ENCODE measurements at regions not wholly inside any gene's neighbourhood (a gene's known extent, or its start where the extent isn't known, plus 50 kb on each side); places are given as distances from the start of the nearest gene placed in this dataset.

DNA sequence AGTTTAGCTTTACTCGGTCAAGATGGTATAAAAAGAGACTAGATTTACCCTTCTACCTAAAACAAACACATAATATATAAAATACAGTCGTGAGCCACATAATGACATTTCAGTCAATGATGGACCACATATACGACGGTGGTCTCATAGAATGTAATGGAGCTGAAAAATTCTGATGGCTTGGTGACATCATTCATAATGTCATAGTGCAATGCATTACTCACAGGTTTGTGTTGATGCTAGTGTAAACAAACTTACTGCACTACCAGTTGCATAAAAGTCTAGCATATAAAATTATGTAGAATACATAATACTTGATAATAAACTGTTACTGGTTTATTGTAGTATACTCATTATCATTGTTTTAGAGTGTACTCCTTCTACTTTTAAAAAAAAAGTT is 115.9 kb upstream of the GDNF start:
- intact Hi-C loops (cut with micrococcal nuclease) = no loop called here
- Histone ChIP-seq H3K27me3 (ENCODE audit: control insufficient read depth in 2 of 2, insufficient read depth in 2 of 2, low read length in 2 of 2) (no peaks in the 10 kb centered on the region), H3K27ac (ENCODE audit: low read depth in 1 of 2, low read length in 2 of 2) (no peak overlapping the region), H3K4me3 (replicated peaks in 1 of 3; ENCODE audit: low read depth in 2 of 3, low read length in 3 of 3) (no peak overlapping the region), H3K79me2 (ENCODE audit: insufficient read depth, low read length) (no peaks in the 10 kb centered on the region), H3K9ac (ENCODE audit: insufficient read depth, low read length, poor library complexity, severe bottlenecking) (no peak overlapping the region), H4K20me1 (ENCODE audit: insufficient read depth, low read length) (no peaks in the 10 kb centered on the region), H3K36me3 (replicated peaks in 1 of 2; ENCODE audit: control insufficient read depth in 1 of 2, insufficient read depth in 2 of 2, low read length in 2 of 2) (no peaks in the 10 kb centered on the region), H3K4me1 (ENCODE audit: control insufficient read depth in 1 of 2, insufficient read depth in 2 of 2, low read length in 2 of 2) (no peaks in the 10 kb centered on the region), H3K9me3 (replicated peaks in 1 of 2; ENCODE audit: control insufficient read depth in 1 of 2, insufficient read depth in 1 of 2, low read length in 2 of 2) (peaks cover 20 to 25% of the 10 kb centered on the region in 2 donors), H2AFZ (ENCODE audit: insufficient read depth, low read depth, low read length, poor library complexity, severe bottlenecking) (no peak overlapping the region), H3K4me2 (replicated peaks; ENCODE audit: extremely low read depth, low read length, poor library complexity, severe bottlenecking) (no peak overlapping the region)
- peaks cover 9 to 25% (median 15%) of the 10 kb centered on the region in 7 donors for H3K9me3 Mint-ChIP-seq
- H3K4me1 Mint-ChIP-seq = no peaks in the 10 kb centered on the region
- DNase-seq = no peak
- TF ChIP-seq CTCF (IDR thresholded peaks at IDR 0.05) = no peak
- H3K27ac Mint-ChIP-seq = no peak overlapping the region
- H3K27me3 Mint-ChIP-seq (ENCODE audit: low read depth in 3 of 3) = no peaks in the 10 kb centered on the region
- no peak overlapping the region for H3K4me3 Mint-ChIP-seq
- no peaks in the 10 kb centered on the region for H3K36me3 Mint-ChIP-seq
- WGBS (ENCODE audit: insufficient coverage) = no CpG with 5 or more reads among the region's 4 CpGs

DNA sequence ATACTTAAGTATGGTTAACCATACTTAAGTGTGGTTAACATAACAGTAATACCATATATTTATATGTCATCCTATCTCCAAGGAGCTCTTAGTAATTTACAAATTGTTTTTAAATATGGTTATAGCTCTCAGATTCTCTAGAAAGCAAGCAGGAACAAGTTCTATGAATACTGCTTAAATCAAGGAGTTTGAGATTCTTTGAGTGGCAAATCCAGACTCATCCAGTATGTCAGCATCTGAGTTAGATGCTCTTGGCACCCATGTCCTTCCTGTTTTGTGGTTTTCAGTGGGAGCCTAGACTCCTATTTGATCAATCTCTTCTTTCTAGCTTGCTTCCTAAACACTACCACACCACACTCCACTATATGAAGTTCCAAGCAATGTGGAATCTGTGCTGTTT is 114.7 kb upstream of the GDNF start:
- Mint-ChIP-seq H3K27ac (no peak overlapping the region), H3K4me3 (no peak overlapping the region), H3K36me3 (no peaks in the 10 kb centered on the region), H3K27me3 (ENCODE audit: low read depth in 3 of 3) (no peaks in the 10 kb centered on the region), H3K4me1 (no peaks in the 10 kb centered on the region), H3K9me3 (peaks cover 9 to 24% (median 15%) of the 10 kb centered on the region in 7 donors)
- Histone ChIP-seq H3K9me3 (replicated peaks in 1 of 2; ENCODE audit: control insufficient read depth in 1 of 2, insufficient read depth in 1 of 2, low read length in 2 of 2) (peaks cover 22 to 23% of the 10 kb centered on the region in 2 donors), H3K9ac (ENCODE audit: insufficient read depth, low read length, poor library complexity, severe bottlenecking) (no peak overlapping the region), H3K79me2 (ENCODE audit: insufficient read depth, low read length) (no peaks in the 10 kb centered on the region), H3K4me1 (ENCODE audit: control insufficient read depth in 1 of 2, insufficient read depth in 2 of 2, low read length in 2 of 2) (no peaks in the 10 kb centered on the region), H2AFZ (ENCODE audit: insufficient read depth, low read depth, low read length, poor library complexity, severe bottlenecking) (no peak overlapping the region), H3K27me3 (ENCODE audit: control insufficient read depth in 2 of 2, insufficient read depth in 2 of 2, low read length in 2 of 2) (no peaks in the 10 kb centered on the region), H3K4me2 (replicated peaks; ENCODE audit: extremely low read depth, low read length, poor library complexity, severe bottlenecking) (no peak overlapping the region), H3K27ac (ENCODE audit: low read depth in 1 of 2, low read length in 2 of 2) (no peak overlapping the region), H3K4me3 (replicated peaks in 1 of 3; ENCODE audit: low read depth in 2 of 3, low read length in 3 of 3) (no peak overlapping the region), H3K36me3 (replicated peaks in 1 of 2; ENCODE audit: control insufficient read depth in 1 of 2, insufficient read depth in 2 of 2, low read length in 2 of 2) (no peaks in the 10 kb centered on the region), H4K20me1 (ENCODE audit: insufficient read depth, low read length) (no peaks in the 10 kb centered on the region)
- no peak for TF ChIP-seq CTCF (IDR thresholded peaks at IDR 0.05)
- DNase-seq = no peak
- intact Hi-C loops (cut with micrococcal nuclease) = no loop called here

Measured in CD14-positive monocyte (primary cell).